GM23338 (cell line): ENCODE measurements at regions not wholly inside any gene's neighbourhood (a gene's known extent, or its start where the extent isn't known, plus 50 kb on each side); places are given as distances from the start of the nearest gene placed in this dataset.

Experiments used
- ATAC-seq: fragments of 200-7000 bp; cut with Tn5 transposase; 3 replicates; pipeline ENCODE4 v1.9.1; 2020
- DNase-seq: peaks from one replicate; pipeline ENCODE4 v3.0.0-alpha.2; 2015; ENCODE audit warnings: low spot score
- H2AFZ ChIP-seq: fragments of 200-600 bp; sonication (generic); 2 replicates; pipeline ENCODE4 v1.8.0; 2016; ENCODE audit warnings: antibody characterized with exemption, mild to moderate bottlenecking, moderate library complexity
- H3F3A ChIP-seq: fragments of 200-600 bp; sonication (generic); replicated peaks from 2 replicates; pipeline ENCODE4 v1.8.0; 2017; ENCODE audit warnings: antibody characterized with exemption, mixed run types, low read depth
- H3K27ac ChIP-seq: fragments of 200-600 bp; sonication (generic); 2 replicates; pipeline ENCODE4 v1.6.1; 2016; ENCODE audit warnings: low read depth
- H3K27me3 ChIP-seq: fragments of 200-600 bp; sonication (generic); 2 replicates; pipeline ENCODE4 v1.8.0; 2016; ENCODE audit warnings: mild to moderate bottlenecking, mixed run types, moderate library complexity; ENCODE audit not compliant: insufficient read depth
- H3K36me3 ChIP-seq: fragments of 200-600 bp; sonication (generic); 2 replicates; pipeline ENCODE4 v1.8.0; 2016; ENCODE audit warnings: mild to moderate bottlenecking; ENCODE audit not compliant: insufficient read depth
- H3K4me1 ChIP-seq: fragments of 200-600 bp; sonication (generic); 2 replicates; pipeline ENCODE4 v1.8.0; 2016; ENCODE audit warnings: mild to moderate bottlenecking, moderate library complexity; ENCODE audit not compliant: insufficient read depth
- H3K4me2 ChIP-seq: fragments of 200-600 bp; sonication (generic); 2 replicates; pipeline ENCODE4 v1.7.1; 2017; ENCODE audit warnings: mixed run types
- H3K4me3 ChIP-seq: fragments of 200-600 bp; sonication (generic); 2 replicates; pipeline ENCODE4 v1.6.1; 2016; ENCODE audit warnings: mixed run types
- H3K79me2 ChIP-seq: fragments of 200-600 bp; sonication (generic); replicated peaks from 2 replicates; pipeline ENCODE4 v1.8.0; 2017; ENCODE audit warnings: mild to moderate bottlenecking; ENCODE audit not compliant: insufficient read depth
- H3K9me2 ChIP-seq: fragments of 200-600 bp; sonication (generic); 2 replicates; pipeline ENCODE4 v1.8.0; 2017; ENCODE audit not compliant: insufficient read depth
- H4K20me1 ChIP-seq: fragments of 200-600 bp; sonication (generic); replicated peaks from 2 replicates; pipeline ENCODE4 v1.8.0; 2017; ENCODE audit warnings: mild to moderate bottlenecking; ENCODE audit not compliant: insufficient read depth
- H3K27ac Mint-ChIP-seq: 2 replicates; pipeline ENCODE4 v1.8.0; 2020; ENCODE audit warnings: inconsistent platforms, mild to moderate bottlenecking, moderate library complexity, mixed read lengths
- H3K27me3 Mint-ChIP-seq: 3 replicates; pipeline ENCODE4 v1.8.0; 2022; ENCODE audit warnings: low read depth, mild to moderate bottlenecking, moderate library complexity, mixed read lengths, inconsistent platforms; ENCODE audit not compliant: insufficient read depth, poor library complexity
- H3K36me3 Mint-ChIP-seq: 3 replicates; pipeline ENCODE4 v1.8.0; 2021; ENCODE audit warnings: low read depth, mild to moderate bottlenecking, inconsistent platforms, moderate library complexity, mixed read lengths
- H3K4me1 Mint-ChIP-seq: 3 replicates; pipeline ENCODE4 v1.8.0; 2020; ENCODE audit warnings: mild to moderate bottlenecking, inconsistent platforms, mixed read lengths
- H3K4me3 Mint-ChIP-seq: 3 replicates; pipeline ENCODE4 v1.8.0; 2021; ENCODE audit warnings: moderate library complexity, mild to moderate bottlenecking, inconsistent platforms, mixed read lengths
- H3K9me3 Mint-ChIP-seq: 3 replicates; pipeline ENCODE4 v1.8.0; 2020; ENCODE audit warnings: moderate library complexity, mild to moderate bottlenecking, inconsistent platforms, mixed read lengths
- CREB1 ChIP-seq: fragments of 250-450 bp; sonication (Bioruptor Pico); IDR thresholded peaks from 2 replicates; pipeline ENCODE4 v1.5.0; 2020; ENCODE audit warnings: low read depth, mild to moderate bottlenecking, moderate library complexity
- EZH2 ChIP-seq: fragments of 200-600 bp; sonication (generic); IDR thresholded peaks from one replicate; pipeline ENCODE4 v1.8.0; 2017; ENCODE audit warnings: antibody characterized with exemption, mild to moderate bottlenecking, low read depth; ENCODE audit not compliant: unreplicated experiment
- EZH2phosphoT487 ChIP-seq: fragments of 200-600 bp; sonication (generic); IDR thresholded peaks from one replicate; pipeline ENCODE4 v1.8.1; 2018; ENCODE audit warnings: antibody characterized with exemption; ENCODE audit not compliant: unreplicated experiment
- NANOG ChIP-seq: IDR thresholded peaks from 2 replicates; pipeline ENCODE4 v1.6.1; 2016; ENCODE audit warnings: antibody characterized with exemption, borderline replicate concordance
- POLR2AphosphoS5 ChIP-seq: IDR thresholded peaks from 2 replicates; pipeline ENCODE4 v1.6.1; 2016; ENCODE audit warnings: antibody characterized with exemption, low read depth
- STAT1 ChIP-seq: IDR thresholded peaks from one replicate; pipeline ENCODE4 v1.6.1; 2016; ENCODE audit warnings: antibody characterized with exemption; ENCODE audit not compliant: unreplicated experiment
- ZNF114 ChIP-seq: fragments of 250-450 bp; sonication (Bioruptor Pico); IDR thresholded peaks from 2 replicates; pipeline ENCODE4 v1.5.0; 2020; ENCODE audit warnings: mild to moderate bottlenecking, moderate library complexity
- TF ChIP-seq, protein P1 (sequence below), 2 experiments: fragments of 200-600 bp in 1 of 2; sonication (generic) in 1 of 2; conservative IDR thresholded peaks; 2 replicates each; pipeline versions ENCODE4 v1.5.1 to v1.6.1; 2016 to 2017; ENCODE audit warnings: antibody characterized with exemption in 2 of 2, low read depth in 2 of 2, mild to moderate bottlenecking in 2 of 2, moderate library complexity in 1 of 2
- TF ChIP-seq, protein P2 (sequence below): IDR thresholded peaks from one replicate; pipeline ENCODE4 v1.6.1; 2018; ENCODE audit warnings: antibody characterized with exemption; ENCODE audit not compliant: unreplicated experiment
- TF ChIP-seq, protein P3 (sequence below): IDR thresholded peaks from 2 replicates; pipeline ENCODE4 v1.6.1; 2016; ENCODE audit warnings: antibody characterized with exemption
- TF ChIP-seq, protein P4 (sequence below): fragments of 250-450 bp; sonication (Bioruptor Pico); IDR thresholded peaks from 2 replicates; pipeline ENCODE4 v1.5.0; 2020; ENCODE audit warnings: mild to moderate bottlenecking, moderate library complexity

DNA sequence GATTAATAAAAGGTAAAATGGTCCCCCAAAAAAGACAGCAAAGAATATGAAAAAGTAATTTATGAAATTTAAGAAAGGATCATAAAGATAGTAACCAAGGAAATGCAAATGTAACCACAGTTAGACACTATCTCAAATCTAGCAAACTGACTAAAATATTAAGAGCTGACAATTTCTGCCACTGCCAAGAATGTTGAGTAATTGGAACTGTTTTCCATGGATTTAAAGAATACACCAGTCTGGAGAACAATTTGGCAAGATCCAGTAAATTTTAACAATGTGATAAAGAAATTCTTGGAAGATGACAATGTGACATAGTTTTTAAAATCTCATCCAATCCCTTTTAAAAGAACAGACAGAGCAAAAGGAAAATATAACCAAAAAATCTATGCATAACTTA, 798.0 kb upstream of the MGAT4C start (continued):
- TF ChIP-seq, protein P1, sequence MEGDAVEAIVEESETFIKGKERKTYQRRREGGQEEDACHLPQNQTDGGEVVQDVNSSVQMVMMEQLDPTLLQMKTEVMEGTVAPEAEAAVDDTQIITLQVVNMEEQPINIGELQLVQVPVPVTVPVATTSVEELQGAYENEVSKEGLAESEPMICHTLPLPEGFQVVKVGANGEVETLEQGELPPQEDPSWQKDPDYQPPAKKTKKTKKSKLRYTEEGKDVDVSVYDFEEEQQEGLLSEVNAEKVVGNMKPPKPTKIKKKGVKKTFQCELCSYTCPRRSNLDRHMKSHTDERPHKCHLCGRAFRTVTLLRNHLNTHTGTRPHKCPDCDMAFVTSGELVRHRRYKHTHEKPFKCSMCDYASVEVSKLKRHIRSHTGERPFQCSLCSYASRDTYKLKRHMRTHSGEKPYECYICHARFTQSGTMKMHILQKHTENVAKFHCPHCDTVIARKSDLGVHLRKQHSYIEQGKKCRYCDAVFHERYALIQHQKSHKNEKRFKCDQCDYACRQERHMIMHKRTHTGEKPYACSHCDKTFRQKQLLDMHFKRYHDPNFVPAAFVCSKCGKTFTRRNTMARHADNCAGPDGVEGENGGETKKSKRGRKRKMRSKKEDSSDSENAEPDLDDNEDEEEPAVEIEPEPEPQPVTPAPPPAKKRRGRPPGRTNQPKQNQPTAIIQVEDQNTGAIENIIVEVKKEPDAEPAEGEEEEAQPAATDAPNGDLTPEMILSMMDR (conservative IDR thresholded peaks at IDR 0.05; ENCODE audit: low read depth in 2 of 2), result no peak
- TF ChIP-seq CREB1 (CRISPR knock-in tag) (no peak), STAT1 (no peak), POLR2AphosphoS5 (no peak), EZH2phosphoT487 (no peak), ZNF114 (CRISPR knock-in tag) (no peak), NANOG (no peak)

DNA sequence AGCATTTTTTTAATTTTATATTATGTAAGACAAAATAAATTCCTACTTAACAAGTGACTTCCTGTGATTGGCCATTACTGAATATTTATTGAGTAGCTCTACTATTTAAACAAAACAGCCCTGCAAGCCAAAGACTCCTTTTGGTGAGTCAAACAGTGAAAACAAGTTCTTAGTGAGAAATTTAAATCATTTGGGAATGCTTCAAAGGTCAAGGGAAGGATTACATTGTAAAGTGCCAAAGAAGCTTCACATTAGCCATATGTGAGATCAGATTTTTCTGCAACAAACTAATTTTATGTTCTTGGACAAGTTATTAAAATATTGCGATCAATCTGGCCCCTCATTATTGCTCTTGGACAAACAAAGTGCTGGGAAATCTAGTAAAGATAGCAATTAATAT, 795.4 kb upstream of the MGAT4C start:
- no peaks in the 10 kb centered on the region for H3K27me3 Mint-ChIP-seq
- ATAC-seq, result no peak
- H3K4me3 ChIP-seq, result no peak overlapping the region
- no peak overlapping the region for H3K4me3 Mint-ChIP-seq
- H3K36me3 ChIP-seq, result no peaks in the 10 kb centered on the region
- no peaks in the 10 kb centered on the region for H3F3A ChIP-seq
- H3K27me3 ChIP-seq, result no peaks in the 10 kb centered on the region
- H3K9me3 Mint-ChIP-seq, result no peaks in the 10 kb centered on the region
- H3K4me1 Mint-ChIP-seq, result peaks cover 6% of the 10 kb centered on the region; the same call in 2 of the 3 replicates
- H3K9me2 ChIP-seq, result no peaks in the 10 kb centered on the region
- H2AFZ ChIP-seq, result no peak overlapping the region
- no peaks in the 10 kb centered on the region for H4K20me1 ChIP-seq
- peak; percentile 11 for DNase-seq
- peak overlapping the region; percentile 9; the same call in 1 of the 2 replicates for H3K27ac ChIP-seq
- no peaks in the 10 kb centered on the region for H3K36me3 Mint-ChIP-seq
- H3K4me1 ChIP-seq, result no peaks in the 10 kb centered on the region
- no peaks in the 10 kb centered on the region for H3K79me2 ChIP-seq
- H3K4me2 ChIP-seq, result no peak overlapping the region
- peak overlapping the region; percentile 93 for H3K27ac Mint-ChIP-seq
- TF ChIP-seq, protein P2, sequence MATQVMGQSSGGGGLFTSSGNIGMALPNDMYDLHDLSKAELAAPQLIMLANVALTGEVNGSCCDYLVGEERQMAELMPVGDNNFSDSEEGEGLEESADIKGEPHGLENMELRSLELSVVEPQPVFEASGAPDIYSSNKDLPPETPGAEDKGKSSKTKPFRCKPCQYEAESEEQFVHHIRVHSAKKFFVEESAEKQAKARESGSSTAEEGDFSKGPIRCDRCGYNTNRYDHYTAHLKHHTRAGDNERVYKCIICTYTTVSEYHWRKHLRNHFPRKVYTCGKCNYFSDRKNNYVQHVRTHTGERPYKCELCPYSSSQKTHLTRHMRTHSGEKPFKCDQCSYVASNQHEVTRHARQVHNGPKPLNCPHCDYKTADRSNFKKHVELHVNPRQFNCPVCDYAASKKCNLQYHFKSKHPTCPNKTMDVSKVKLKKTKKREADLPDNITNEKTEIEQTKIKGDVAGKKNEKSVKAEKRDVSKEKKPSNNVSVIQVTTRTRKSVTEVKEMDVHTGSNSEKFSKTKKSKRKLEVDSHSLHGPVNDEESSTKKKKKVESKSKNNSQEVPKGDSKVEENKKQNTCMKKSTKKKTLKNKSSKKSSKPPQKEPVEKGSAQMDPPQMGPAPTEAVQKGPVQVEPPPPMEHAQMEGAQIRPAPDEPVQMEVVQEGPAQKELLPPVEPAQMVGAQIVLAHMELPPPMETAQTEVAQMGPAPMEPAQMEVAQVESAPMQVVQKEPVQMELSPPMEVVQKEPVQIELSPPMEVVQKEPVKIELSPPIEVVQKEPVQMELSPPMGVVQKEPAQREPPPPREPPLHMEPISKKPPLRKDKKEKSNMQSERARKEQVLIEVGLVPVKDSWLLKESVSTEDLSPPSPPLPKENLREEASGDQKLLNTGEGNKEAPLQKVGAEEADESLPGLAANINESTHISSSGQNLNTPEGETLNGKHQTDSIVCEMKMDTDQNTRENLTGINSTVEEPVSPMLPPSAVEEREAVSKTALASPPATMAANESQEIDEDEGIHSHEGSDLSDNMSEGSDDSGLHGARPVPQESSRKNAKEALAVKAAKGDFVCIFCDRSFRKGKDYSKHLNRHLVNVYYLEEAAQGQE, result no peak
- TF ChIP-seq, protein P3, sequence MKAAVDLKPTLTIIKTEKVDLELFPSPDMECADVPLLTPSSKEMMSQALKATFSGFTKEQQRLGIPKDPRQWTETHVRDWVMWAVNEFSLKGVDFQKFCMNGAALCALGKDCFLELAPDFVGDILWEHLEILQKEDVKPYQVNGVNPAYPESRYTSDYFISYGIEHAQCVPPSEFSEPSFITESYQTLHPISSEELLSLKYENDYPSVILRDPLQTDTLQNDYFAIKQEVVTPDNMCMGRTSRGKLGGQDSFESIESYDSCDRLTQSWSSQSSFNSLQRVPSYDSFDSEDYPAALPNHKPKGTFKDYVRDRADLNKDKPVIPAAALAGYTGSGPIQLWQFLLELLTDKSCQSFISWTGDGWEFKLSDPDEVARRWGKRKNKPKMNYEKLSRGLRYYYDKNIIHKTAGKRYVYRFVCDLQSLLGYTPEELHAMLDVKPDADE, result no peak
- TF ChIP-seq, protein P4, sequence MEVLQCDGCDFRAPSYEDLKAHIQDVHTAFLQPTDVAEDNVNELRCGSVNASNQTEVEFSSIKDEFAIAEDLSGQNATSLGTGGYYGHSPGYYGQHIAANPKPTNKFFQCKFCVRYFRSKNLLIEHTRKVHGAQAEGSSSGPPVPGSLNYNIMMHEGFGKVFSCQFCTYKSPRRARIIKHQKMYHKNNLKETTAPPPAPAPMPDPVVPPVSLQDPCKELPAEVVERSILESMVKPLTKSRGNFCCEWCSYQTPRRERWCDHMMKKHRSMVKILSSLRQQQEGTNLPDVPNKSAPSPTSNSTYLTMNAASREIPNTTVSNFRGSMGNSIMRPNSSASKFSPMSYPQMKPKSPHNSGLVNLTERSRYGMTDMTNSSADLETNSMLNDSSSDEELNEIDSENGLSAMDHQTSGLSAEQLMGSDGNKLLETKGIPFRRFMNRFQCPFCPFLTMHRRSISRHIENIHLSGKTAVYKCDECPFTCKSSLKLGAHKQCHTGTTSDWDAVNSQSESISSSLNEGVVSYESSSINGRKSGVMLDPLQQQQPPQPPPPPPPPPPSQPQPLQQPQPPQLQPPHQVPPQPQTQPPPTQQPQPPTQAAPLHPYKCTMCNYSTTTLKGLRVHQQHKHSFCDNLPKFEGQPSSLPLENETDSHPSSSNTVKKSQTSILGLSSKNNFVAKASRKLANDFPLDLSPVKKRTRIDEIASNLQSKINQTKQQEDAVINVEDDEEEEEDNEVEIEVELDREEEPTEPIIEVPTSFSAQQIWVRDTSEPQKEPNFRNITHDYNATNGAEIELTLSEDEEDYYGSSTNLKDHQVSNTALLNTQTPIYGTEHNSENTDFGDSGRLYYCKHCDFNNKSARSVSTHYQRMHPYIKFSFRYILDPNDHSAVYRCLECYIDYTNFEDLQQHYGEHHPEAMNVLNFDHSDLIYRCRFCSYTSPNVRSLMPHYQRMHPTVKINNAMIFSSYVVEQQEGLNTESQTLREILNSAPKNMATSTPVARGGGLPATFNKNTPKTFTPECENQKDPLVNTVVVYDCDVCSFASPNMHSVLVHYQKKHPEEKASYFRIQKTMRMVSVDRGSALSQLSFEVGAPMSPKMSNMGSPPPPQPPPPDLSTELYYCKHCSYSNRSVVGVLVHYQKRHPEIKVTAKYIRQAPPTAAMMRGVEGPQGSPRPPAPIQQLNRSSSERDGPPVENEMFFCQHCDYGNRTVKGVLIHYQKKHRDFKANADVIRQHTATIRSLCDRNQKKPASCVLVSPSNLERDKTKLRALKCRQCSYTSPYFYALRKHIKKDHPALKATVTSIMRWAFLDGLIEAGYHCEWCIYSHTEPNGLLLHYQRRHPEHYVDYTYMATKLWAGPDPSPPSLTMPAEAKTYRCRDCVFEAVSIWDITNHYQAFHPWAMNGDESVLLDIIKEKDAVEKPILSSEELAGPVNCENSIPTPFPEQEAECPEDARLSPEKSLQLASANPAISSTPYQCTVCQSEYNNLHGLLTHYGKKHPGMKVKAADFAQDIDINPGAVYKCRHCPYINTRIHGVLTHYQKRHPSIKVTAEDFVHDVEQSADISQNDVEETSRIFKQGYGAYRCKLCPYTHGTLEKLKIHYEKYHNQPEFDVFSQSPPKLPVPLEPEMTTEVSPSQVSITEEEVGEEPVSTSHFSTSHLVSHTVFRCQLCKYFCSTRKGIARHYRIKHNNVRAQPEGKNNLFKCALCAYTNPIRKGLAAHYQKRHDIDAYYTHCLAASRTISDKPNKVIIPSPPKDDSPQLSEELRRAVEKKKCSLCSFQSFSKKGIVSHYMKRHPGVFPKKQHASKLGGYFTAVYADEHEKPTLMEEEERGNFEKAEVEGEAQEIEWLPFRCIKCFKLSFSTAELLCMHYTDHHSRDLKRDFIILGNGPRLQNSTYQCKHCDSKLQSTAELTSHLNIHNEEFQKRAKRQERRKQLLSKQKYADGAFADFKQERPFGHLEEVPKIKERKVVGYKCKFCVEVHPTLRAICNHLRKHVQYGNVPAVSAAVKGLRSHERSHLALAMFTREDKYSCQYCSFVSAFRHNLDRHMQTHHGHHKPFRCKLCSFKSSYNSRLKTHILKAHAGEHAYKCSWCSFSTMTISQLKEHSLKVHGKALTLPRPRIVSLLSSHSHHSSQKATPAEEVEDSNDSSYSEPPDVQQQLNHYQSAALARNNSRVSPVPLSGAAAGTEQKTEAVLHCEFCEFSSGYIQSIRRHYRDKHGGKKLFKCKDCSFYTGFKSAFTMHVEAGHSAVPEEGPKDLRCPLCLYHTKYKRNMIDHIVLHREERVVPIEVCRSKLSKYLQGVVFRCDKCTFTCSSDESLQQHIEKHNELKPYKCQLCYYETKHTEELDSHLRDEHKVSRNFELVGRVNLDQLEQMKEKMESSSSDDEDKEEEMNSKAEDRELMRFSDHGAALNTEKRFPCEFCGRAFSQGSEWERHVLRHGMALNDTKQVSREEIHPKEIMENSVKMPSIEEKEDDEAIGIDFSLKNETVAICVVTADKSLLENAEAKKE, result no peak
- TF ChIP-seq EZH2, result no peak
- TF ChIP-seq, protein P1 (conservative IDR thresholded peaks at IDR 0.05; ENCODE audit: low read depth in 2 of 2), result no peak
